ENCODE measurements at regions not wholly inside any gene's neighbourhood (a gene's known extent, or its start where the extent isn't known, plus 50 kb on each side); places are given as distances from the start of the nearest gene placed in this dataset.

- H3K27ac ChIP-seq (ENCODE audit: low read length) = no peak overlapping the region
- no peak overlapping the region for H3K9ac ChIP-seq (ENCODE audit: low read length)
- no peaks in the 10 kb centered on the region for H3K9me3 ChIP-seq (ENCODE audit: control insufficient read depth, low read depth, low read length)
- no peak overlapping the region for H3K4me3 ChIP-seq (ENCODE audit: low read length)
- no peaks in the 10 kb centered on the region for H3K4me1 ChIP-seq (ENCODE audit: control insufficient read depth, low read depth, low read length)
- no peaks in the 10 kb centered on the region for H3K27me3 ChIP-seq (ENCODE audit: control insufficient read depth, insufficient read depth, low read length)
- H3K36me3 ChIP-seq (ENCODE audit: control insufficient read depth, low read depth, low read length) = no peaks in the 10 kb centered on the region
These were observed 95.8 kb upstream of the MYCBP2 start for GRCh38 chr13:77422724-77423123.

- no peaks in the 10 kb centered on the region for H3K9me3 ChIP-seq (ENCODE audit: control insufficient read depth, low read depth, low read length)
- no peaks in the 10 kb centered on the region for H3K27me3 ChIP-seq (ENCODE audit: control insufficient read depth, insufficient read depth, low read length)
- H3K4me1 ChIP-seq (ENCODE audit: control insufficient read depth, low read depth, low read length) = no peaks in the 10 kb centered on the region
- no peaks in the 10 kb centered on the region for H3K36me3 ChIP-seq (ENCODE audit: control insufficient read depth, low read depth, low read length)
- H3K9ac ChIP-seq (ENCODE audit: low read length) = no peak overlapping the region
- no peak overlapping the region for H3K27ac ChIP-seq (ENCODE audit: low read length)
- H3K4me3 ChIP-seq (ENCODE audit: low read length) = no peak overlapping the region
These were observed 91.0 kb upstream of the MYCBP2 start for GRCh38 chr13:77417897-77418296.

GRCh38 chr13:77416666-77417212 is 89.8 kb upstream of the MYCBP2 start:
- Histone ChIP-seq H3K9ac (ENCODE audit: low read length) (no peak overlapping the region), H3K36me3 (ENCODE audit: control insufficient read depth, low read depth, low read length) (no peaks in the 10 kb centered on the region), H3K9me3 (ENCODE audit: control insufficient read depth, low read depth, low read length) (no peaks in the 10 kb centered on the region), H3K27ac (ENCODE audit: low read length) (no peak overlapping the region), H3K4me1 (ENCODE audit: control insufficient read depth, low read depth, low read length) (no peaks in the 10 kb centered on the region), H3K4me3 (ENCODE audit: low read length) (no peak overlapping the region), H3K27me3 (ENCODE audit: control insufficient read depth, insufficient read depth, low read length) (no peaks in the 10 kb centered on the region)

- H3K4me1 ChIP-seq (ENCODE audit: control insufficient read depth, low read depth, low read length) = no peaks in the 10 kb centered on the region
- no peak overlapping the region for H3K9ac ChIP-seq (ENCODE audit: low read length)
- H3K4me3 ChIP-seq (ENCODE audit: low read length) = no peak overlapping the region
- H3K27me3 ChIP-seq (ENCODE audit: control insufficient read depth, insufficient read depth, low read length) = no peaks in the 10 kb centered on the region
- no peaks in the 10 kb centered on the region for H3K36me3 ChIP-seq (ENCODE audit: control insufficient read depth, low read depth, low read length)
- no peak overlapping the region for H3K27ac ChIP-seq (ENCODE audit: low read length)
- no peaks in the 10 kb centered on the region for H3K9me3 ChIP-seq (ENCODE audit: control insufficient read depth, low read depth, low read length)
These were observed 88.6 kb upstream of the MYCBP2 start for GRCh38 chr13:77415253-77416071.

- H3K27ac ChIP-seq (ENCODE audit: low read length) = no peak overlapping the region
These were observed 86.0 kb upstream of the MYCBP2 start for GRCh38 chr13:77412860-77413259.

GRCh38 chr13:77412116-77412635 is 85.3 kb upstream of the MYCBP2 start:
- no peaks in the 10 kb centered on the region for H3K36me3 ChIP-seq (ENCODE audit: control insufficient read depth, low read depth, low read length)
- H3K27me3 ChIP-seq (ENCODE audit: control insufficient read depth, insufficient read depth, low read length) = no peaks in the 10 kb centered on the region
- H3K9ac ChIP-seq (ENCODE audit: low read length) = no peak overlapping the region
- H3K27ac ChIP-seq (ENCODE audit: low read length) = no peak overlapping the region
- no peaks in the 10 kb centered on the region for H3K9me3 ChIP-seq (ENCODE audit: control insufficient read depth, low read depth, low read length)
- H3K4me1 ChIP-seq (ENCODE audit: control insufficient read depth, low read depth, low read length) = no peaks in the 10 kb centered on the region
- H3K4me3 ChIP-seq (ENCODE audit: low read length) = no peak overlapping the region

More at GRCh38 chr13:77412860-77413259, 86.0 kb upstream of the MYCBP2 start:
- no peaks in the 10 kb centered on the region for H3K9me3 ChIP-seq (ENCODE audit: control insufficient read depth, low read depth, low read length)
- no peak overlapping the region for H3K9ac ChIP-seq (ENCODE audit: low read length)
- no peaks in the 10 kb centered on the region for H3K27me3 ChIP-seq (ENCODE audit: control insufficient read depth, insufficient read depth, low read length)
- no peak overlapping the region for H3K4me3 ChIP-seq (ENCODE audit: low read length)
- no peaks in the 10 kb centered on the region for H3K36me3 ChIP-seq (ENCODE audit: control insufficient read depth, low read depth, low read length)
- H3K4me1 ChIP-seq (ENCODE audit: control insufficient read depth, low read depth, low read length) = no peaks in the 10 kb centered on the region

GRCh38 chr13:77409412-77409811 is 82.5 kb upstream of the MYCBP2 start:
- no peak overlapping the region for H3K9ac ChIP-seq (ENCODE audit: low read length)
- H3K36me3 ChIP-seq (ENCODE audit: control insufficient read depth, low read depth, low read length) = no peaks in the 10 kb centered on the region
- H3K27me3 ChIP-seq (ENCODE audit: control insufficient read depth, insufficient read depth, low read length) = no peaks in the 10 kb centered on the region
- no peak overlapping the region for H3K4me3 ChIP-seq (ENCODE audit: low read length)
- H3K4me1 ChIP-seq (ENCODE audit: control insufficient read depth, low read depth, low read length) = no peaks in the 10 kb centered on the region
- no peak overlapping the region for H3K27ac ChIP-seq (ENCODE audit: low read length)
- H3K9me3 ChIP-seq (ENCODE audit: control insufficient read depth, low read depth, low read length) = no peaks in the 10 kb centered on the region

GRCh38 chr13:77406644-77407440 is 79.9 kb upstream of the MYCBP2 start:
- Histone ChIP-seq H3K4me1 (ENCODE audit: control insufficient read depth, low read depth, low read length) (no peaks in the 10 kb centered on the region), H3K36me3 (ENCODE audit: control insufficient read depth, low read depth, low read length) (no peaks in the 10 kb centered on the region), H3K9me3 (ENCODE audit: control insufficient read depth, low read depth, low read length) (no peaks in the 10 kb centered on the region), H3K9ac (ENCODE audit: low read length) (no peak overlapping the region), H3K27me3 (ENCODE audit: control insufficient read depth, insufficient read depth, low read length) (no peaks in the 10 kb centered on the region), H3K4me3 (ENCODE audit: low read length) (no peak overlapping the region), H3K27ac (ENCODE audit: low read length) (no peak overlapping the region)

- Histone ChIP-seq H3K9ac (ENCODE audit: low read length) (no peak overlapping the region), H3K9me3 (ENCODE audit: control insufficient read depth, low read depth, low read length) (no peaks in the 10 kb centered on the region), H3K27ac (ENCODE audit: low read length) (no peak overlapping the region), H3K4me1 (ENCODE audit: control insufficient read depth, low read depth, low read length) (no peaks in the 10 kb centered on the region), H3K36me3 (ENCODE audit: control insufficient read depth, low read depth, low read length) (no peaks in the 10 kb centered on the region), H3K4me3 (ENCODE audit: low read length) (no peak overlapping the region), H3K27me3 (ENCODE audit: control insufficient read depth, insufficient read depth, low read length) (no peaks in the 10 kb centered on the region)
These were observed 72.1 kb upstream of the MYCBP2 start for GRCh38 chr13:77398825-77399620.

GRCh38 chr13:77397636-77398035 is 70.7 kb upstream of the MYCBP2 start:
- no peaks in the 10 kb centered on the region for H3K9me3 ChIP-seq (ENCODE audit: control insufficient read depth, low read depth, low read length)
- H3K4me3 ChIP-seq (ENCODE audit: low read length) = no peak overlapping the region

GRCh38 chr13:77391475-77391874 is 64.6 kb upstream of the MYCBP2 start:
- Histone ChIP-seq H3K9ac (ENCODE audit: low read length) (no peak overlapping the region), H3K27me3 (ENCODE audit: control insufficient read depth, insufficient read depth, low read length) (no peaks in the 10 kb centered on the region), H3K4me1 (ENCODE audit: control insufficient read depth, low read depth, low read length) (no peaks in the 10 kb centered on the region), H3K4me3 (ENCODE audit: low read length) (no peak overlapping the region), H3K27ac (ENCODE audit: low read length) (no peak overlapping the region), H3K9me3 (ENCODE audit: control insufficient read depth, low read depth, low read length) (no peaks in the 10 kb centered on the region), H3K36me3 (ENCODE audit: control insufficient read depth, low read depth, low read length) (no peaks in the 10 kb centered on the region)

More at GRCh38 chr13:77397636-77398035, 70.7 kb upstream of the MYCBP2 start:
- no peak overlapping the region for H3K9ac ChIP-seq (ENCODE audit: low read length)
- no peaks in the 10 kb centered on the region for H3K4me1 ChIP-seq (ENCODE audit: control insufficient read depth, low read depth, low read length)
- no peak overlapping the region for H3K27ac ChIP-seq (ENCODE audit: low read length)
- H3K27me3 ChIP-seq (ENCODE audit: control insufficient read depth, insufficient read depth, low read length) = no peaks in the 10 kb centered on the region
- H3K36me3 ChIP-seq (ENCODE audit: control insufficient read depth, low read depth, low read length) = no peaks in the 10 kb centered on the region

Measured in iPS-18a (cell line).